KOPT-K1 (cell line): ENCODE measurements at regions not wholly inside any gene's neighbourhood (a gene's known extent, or its start where the extent isn't known, plus 50 kb on each side); places are given as distances from the start of the nearest gene placed in this dataset.

ENCODE experiments used
- H3K27ac ChIP-seq: fragments of 200-600 bp; sonication (generic); 2 replicates; pipeline ENCODE4 v1.5.1; 2016; ENCODE audit warnings: antibody characterized with exemption, mild to moderate bottlenecking, low read depth, low read length; ENCODE audit not compliant: poor library complexity, severe bottlenecking
- H3K36me3 ChIP-seq: fragments of 200-600 bp; sonication (generic); 2 replicates; pipeline ENCODE4 v1.5.1; 2017; ENCODE audit warnings: antibody characterized with exemption, mild to moderate bottlenecking, low read length, moderate library complexity; ENCODE audit not compliant: insufficient read depth
- H3K9me3 ChIP-seq: fragments of 200-600 bp; sonication (generic); 2 replicates; pipeline ENCODE4 v1.5.1; 2017; ENCODE audit warnings: antibody characterized with exemption, low read length, mild to moderate bottlenecking; ENCODE audit not compliant: insufficient read depth, poor library complexity, severe bottlenecking

DNA sequence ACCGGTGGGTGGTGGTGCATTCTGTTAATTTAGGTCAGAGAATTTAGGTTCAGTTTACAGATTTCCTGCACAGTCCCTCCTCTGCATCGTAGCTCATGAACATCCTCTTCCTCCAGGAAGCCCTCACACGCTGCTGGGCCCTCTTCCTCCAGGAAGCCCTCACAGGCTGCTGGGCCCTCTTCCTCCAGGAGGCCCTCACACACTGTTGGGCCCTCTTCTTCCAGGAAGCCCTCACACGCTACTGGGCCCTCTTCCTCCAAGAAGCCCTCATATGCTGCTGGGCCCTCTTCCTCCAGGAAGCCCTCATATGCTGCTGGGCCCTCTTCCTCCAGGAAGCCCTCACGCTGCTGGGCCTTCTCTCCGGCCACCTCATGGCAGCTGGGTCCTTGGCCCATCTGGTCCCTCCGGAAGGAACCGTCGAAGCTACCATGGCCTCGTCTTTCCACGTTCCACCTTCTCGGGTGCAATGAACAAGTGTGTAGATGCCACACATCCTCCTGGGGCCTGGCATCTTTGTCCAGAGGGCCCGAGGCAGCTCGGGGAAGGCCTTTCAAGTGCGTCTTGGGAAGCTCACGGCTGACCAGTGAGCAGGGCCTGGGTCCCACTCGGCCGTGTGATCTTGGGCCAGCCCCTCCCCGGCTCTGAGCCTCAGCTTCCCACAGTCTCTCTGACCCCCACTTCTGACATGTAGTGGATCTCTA is 58.9 kb upstream of the PPARA start:
- no peaks in the 10 kb centered on the region for H3K9me3 ChIP-seq
- peaks cover 69% of the 10 kb centered on the region for H3K36me3 ChIP-seq
- no peak overlapping the region for H3K27ac ChIP-seq

DNA sequence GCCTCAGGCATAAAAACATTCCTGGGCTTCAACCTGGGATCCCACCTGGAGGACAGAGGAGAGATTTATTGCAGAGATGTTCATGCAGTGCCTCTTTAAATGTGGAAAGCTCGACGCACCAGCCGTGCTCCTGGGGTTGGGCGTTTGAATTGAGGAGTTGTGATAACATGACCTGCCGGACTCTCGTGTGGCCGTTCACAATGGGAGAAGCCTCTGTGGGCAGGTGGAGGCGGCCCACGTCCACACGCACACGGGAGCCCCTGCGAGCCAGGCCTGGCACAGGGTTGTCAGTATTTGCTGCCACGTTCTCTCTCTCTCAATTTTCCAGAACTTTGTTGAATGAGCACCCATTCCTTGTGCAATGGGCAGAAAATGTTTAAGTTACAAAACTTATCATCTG is 58.3 kb upstream of the PPARA start:
- H3K9me3 ChIP-seq: no peaks in the 10 kb centered on the region
- H3K36me3 ChIP-seq: peaks cover 64% of the 10 kb centered on the region
- H3K27ac ChIP-seq: no peak overlapping the region

DNA sequence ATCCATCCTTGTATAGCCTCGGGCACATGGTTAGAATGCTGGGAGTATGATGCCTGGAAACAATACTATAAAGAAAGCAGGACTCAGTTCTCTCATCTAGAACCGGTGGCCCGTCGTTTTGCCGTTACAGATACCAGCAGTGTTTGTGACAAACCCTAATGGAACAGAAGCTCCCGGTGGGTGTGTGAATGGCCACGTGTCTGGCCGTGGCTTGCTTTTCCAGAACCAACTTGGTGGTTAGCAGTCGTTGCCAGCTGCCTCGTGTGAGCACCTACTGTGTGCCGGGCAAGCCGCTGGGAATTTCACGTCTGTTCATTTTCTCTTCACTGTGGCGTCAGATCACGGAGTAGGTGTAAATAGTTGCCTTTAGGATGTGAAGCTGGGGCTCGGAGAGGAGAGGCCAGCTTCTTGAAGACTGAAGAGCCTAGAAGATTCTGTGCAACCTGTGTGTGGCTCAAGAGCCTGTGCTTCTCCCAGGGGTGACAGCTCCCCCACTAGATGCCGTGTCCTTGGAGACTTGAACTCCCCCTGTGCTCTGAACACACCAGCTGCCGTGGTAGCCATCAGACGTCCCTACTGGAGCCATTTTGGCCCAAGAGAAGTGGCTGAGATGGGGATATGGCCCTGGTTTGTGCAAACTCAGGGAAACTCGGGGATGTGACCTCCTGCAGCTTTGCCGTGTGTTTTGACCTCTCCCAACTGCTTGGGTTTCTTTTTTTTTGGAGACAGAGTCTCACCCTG is 57.5 kb upstream of the PPARA start:
- H3K9me3 ChIP-seq: no peaks in the 10 kb centered on the region
- H3K27ac ChIP-seq: no peak overlapping the region
- peaks cover 64% of the 10 kb centered on the region for H3K36me3 ChIP-seq

DNA sequence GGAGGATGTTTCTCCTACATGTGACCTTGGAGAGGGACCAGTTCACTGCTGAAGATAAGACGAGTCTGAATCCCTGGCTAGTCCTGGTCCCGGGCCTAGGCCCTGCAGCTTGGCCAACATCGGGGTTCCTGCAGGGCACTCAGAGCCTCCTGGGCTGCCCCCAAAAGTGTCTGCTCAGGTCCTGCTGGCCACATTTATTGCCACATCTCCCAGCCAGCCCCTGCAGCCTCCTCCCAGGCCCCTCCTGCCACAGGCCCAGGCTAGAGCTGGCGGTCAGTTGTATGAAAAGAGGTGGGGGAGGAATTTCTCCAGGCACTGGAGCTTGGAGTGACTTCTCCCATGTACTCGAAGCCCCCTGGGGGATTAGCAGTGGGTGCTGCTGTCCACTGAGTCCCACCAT is 56.5 kb upstream of the PPARA start:
- Histone ChIP-seq H3K9me3 (no peaks in the 10 kb centered on the region), H3K36me3 (peaks cover 64% of the 10 kb centered on the region), H3K27ac (no peak overlapping the region)

DNA sequence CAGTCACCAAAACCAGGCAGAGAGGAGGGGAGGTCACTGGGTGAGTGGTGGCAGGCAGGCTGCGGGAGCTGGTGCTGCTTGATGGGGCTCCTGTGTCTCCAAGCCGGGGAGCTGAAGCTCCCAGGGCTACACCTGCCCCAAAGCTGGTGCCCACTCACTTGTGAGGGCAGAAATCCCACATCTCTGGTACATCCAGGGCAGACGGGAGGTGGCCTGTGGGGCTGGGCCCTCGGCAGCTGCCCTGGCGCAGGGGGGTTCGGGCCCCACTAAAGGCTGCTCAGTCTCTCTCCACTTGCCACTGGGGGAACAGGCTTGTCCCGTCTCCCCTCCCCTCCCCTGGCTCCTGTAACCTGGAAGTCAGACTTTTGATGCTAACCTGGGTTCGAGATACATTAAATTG is 55.6 kb upstream of the PPARA start:
- Histone ChIP-seq H3K27ac (no peak overlapping the region), H3K9me3 (no peaks in the 10 kb centered on the region), H3K36me3 (peaks cover 64% of the 10 kb centered on the region)

DNA sequence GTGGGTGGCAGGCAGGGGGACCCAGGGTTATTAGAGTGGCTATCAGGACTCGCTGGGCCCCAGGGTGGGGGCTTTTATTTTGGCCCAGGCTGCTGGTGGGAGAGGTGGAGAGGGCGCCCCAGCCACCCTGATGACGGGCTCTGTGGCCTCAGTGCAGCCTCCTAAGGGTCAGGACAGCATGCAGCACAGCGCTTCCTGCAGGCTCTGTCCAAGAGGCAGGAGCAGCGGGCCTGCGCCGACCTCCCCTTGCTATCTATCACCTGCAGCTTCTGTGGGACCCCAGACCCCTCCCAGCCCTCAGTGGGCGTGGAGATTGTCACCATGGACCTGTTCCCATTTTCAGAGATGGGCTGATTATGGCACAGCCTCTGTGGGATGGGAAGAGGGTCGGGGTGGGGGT is 54.3 kb upstream of the PPARA start:
- H3K36me3 ChIP-seq: peaks cover 66% of the 10 kb centered on the region

DNA sequence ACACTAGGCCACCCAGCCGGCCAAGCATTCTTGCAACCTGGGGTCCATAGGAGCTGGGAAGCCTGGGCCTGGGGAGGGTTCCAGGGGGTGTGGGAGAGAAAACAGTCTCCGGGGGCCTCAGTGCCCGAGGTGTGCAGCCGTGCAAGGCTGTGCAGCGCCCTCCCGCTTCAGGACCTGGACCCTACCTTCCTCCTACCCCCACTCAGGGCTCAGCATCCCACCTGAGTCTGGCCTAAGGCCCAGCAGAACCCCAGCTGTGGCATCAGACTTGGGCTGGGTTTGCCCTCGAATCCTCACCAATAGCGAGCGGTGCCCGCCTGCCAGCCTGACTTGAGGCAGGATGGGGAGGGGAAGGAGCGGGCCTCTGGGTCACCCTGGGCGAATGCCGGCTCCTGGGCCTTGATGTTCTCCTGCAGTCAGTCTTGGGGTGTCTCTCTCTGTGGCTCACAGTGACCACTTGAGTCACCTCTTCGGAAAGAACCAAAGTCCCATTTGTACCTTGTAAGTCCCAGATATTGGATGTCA is 53.6 kb upstream of the PPARA start:
- H3K9me3 ChIP-seq: no peaks in the 10 kb centered on the region
- peaks cover 65% of the 10 kb centered on the region for H3K36me3 ChIP-seq
- H3K27ac ChIP-seq: no peak overlapping the region

More for the DNA sequence above, 54.3 kb upstream of the PPARA start:
- Histone ChIP-seq H3K27ac (no peak overlapping the region), H3K9me3 (no peaks in the 10 kb centered on the region)

DNA sequence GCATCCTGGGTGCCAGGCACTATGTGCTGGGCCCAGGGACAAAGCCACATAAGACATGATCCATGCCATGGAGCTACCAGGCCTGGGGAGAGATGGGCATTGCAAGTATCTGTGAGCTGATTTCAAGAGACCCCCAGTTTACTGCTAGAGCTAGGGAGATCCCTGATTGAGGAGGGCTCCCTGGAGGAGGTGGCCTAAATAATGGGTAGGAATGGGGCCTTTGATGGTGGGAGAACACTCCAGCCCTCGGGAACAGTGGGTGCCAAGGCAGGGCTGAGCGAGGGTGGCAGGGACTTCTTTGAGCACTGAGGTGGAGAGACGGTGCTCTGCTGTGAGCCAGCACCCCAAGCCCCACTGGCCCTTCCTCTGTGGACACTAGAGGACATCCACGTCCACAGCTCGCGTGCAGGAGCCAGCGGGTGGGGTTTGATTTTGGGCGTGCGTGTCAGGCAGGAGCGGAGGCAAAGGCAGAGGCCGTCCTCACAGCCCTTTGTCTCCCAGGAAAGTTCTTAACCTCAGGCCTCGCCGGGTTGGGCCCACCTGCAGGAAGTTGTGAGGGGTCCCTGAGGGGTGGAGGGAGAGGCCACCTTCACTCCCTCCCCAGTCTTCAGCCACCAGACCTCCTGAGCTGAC is 52.9 kb upstream of the PPARA start:
- H3K36me3 ChIP-seq: peaks cover 69% of the 10 kb centered on the region
- H3K9me3 ChIP-seq: no peaks in the 10 kb centered on the region
- no peak overlapping the region for H3K27ac ChIP-seq

DNA sequence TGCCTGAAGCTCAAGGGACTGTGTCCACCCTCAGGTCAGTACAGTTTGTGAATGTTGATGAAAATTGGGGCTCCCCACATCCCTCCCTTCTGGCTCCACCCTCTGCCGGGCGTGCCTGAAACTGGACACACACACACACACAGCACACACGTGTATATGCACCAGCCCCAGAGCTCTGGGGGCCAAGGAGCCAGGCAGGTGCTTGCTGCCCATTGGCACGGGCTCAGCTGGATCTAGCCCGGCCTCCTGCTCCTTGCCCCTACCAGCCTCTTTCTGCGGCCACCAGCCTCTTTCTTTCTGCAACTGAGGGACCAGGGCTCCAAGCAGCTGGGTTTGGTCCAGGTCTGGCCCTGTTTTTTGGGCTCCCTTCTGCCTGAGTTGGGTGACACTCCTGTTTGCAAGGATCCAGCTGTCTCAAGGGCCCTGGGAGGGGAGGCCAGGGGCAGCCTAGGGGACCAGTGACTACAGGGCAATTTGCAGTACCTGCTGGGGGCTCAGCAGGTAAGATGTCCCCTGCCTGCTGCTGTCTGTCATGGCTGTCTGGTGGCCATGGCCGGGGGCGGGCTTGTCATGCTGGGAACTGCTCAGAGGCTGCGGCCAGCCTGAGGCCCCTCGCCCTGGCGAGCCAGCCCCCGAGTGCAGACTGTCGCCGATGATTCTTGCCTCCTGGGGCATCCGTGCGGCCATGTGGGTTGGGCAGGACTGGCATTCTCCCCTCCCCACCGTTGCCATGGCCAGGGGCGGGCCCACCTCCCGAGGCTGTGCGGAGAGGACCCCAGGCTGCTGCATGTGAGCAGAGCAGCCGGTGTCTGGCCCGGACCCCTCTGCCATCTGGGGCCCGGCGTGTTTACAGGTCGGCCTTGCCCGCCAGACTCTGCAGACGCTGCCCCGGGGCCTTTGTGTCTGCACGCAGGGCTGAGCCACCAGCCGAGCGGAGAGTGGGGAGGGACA is 51.5 kb upstream of the PPARA start:
- H3K27ac ChIP-seq: no peak overlapping the region
- no peaks in the 10 kb centered on the region for H3K9me3 ChIP-seq
- H3K36me3 ChIP-seq: peaks cover 69% of the 10 kb centered on the region

DNA sequence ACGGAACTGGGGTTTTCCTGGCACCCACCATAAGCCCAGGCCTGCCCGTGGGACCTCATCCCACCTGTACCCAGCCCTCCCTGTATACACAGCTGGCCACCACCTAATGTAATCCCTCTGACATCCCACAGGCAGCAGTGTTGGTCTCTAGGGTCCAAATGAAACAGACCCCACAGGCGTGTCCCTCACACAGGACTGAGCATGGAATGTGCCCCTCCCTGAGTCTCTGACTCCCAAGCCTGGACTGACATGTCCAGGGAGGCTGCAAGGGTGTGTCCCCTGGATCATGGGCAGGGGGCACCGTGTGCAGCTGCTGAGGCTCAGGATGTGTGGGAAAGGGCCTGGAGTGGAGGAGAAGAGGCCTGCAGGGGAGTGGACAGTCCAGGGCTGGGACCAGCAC is 50.6 kb upstream of the PPARA start:
- Histone ChIP-seq H3K27ac (no peak overlapping the region), H3K36me3 (peaks cover 68% of the 10 kb centered on the region)

DNA sequence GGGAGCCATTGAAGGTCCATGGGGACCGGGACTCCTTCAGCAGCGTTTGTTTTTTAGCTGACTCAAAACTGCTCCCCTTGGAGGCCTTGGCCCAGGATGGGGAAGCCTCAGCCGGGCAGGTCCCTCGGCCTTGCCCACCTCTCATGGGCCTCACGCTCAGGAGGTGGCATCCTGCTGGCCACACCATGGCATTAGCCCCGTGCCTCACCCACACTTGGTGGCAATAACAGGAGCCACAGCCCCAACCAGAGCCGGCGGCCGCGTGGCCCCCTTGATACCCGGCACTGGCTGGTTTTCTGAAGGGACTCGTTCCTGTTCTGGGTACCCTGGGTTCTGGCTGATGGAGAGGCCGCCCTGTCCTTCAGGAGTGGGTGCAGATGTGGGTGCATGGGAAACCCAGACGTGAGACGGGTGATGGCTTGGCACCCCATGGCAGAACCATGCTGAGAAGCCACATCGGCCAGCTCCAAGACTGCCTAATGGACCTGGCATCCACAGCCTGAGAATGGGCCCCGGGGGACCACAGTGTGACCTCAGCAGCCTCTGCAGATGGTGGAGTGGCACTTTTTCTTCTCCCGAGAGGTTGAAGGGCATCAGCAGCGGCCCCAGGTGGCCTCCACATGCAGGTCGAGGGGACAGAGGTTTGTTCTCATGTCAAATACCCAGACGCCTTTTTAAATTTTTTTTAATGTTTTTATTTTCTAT is 49.8 kb upstream of the PPARA start:
- no peak overlapping the region for H3K27ac ChIP-seq
- no peaks in the 10 kb centered on the region for H3K9me3 ChIP-seq
- H3K36me3 ChIP-seq: peaks cover 76% of the 10 kb centered on the region

More for the DNA sequence above, 50.6 kb upstream of the PPARA start:
- H3K9me3 ChIP-seq: no peaks in the 10 kb centered on the region
